ENCODE measurements at regions not wholly inside any gene's neighbourhood (a gene's known extent, or its start where the extent isn't known, plus 50 kb on each side); places are given as distances from the start of the nearest gene placed in this dataset.

DNA sequence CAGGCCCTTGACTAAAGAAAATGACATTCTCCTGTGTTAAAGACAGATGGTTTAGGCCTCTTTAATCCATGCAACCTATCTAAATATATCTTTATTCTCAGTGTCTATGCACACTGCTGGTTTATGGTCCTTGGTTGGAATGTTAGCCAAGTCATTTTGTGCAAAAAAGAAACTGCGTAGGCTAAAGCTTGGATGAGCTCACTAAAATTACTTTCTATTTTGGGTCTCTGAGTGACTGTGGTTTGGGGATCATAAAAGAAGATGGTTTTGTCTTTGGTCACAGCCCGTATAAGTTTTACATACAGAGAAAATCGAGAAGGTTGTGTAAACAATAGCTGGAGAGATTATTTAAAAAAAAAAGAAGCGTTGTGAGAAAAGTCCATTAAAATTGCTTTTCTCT lies 443.6 kb downstream of the UBE2NL start:
- TF ChIP-seq, protein P1, sequence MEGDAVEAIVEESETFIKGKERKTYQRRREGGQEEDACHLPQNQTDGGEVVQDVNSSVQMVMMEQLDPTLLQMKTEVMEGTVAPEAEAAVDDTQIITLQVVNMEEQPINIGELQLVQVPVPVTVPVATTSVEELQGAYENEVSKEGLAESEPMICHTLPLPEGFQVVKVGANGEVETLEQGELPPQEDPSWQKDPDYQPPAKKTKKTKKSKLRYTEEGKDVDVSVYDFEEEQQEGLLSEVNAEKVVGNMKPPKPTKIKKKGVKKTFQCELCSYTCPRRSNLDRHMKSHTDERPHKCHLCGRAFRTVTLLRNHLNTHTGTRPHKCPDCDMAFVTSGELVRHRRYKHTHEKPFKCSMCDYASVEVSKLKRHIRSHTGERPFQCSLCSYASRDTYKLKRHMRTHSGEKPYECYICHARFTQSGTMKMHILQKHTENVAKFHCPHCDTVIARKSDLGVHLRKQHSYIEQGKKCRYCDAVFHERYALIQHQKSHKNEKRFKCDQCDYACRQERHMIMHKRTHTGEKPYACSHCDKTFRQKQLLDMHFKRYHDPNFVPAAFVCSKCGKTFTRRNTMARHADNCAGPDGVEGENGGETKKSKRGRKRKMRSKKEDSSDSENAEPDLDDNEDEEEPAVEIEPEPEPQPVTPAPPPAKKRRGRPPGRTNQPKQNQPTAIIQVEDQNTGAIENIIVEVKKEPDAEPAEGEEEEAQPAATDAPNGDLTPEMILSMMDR (IDR thresholded peaks at IDR 0.05; ENCODE audit: insufficient read depth, low read length): no peak
- TF ChIP-seq, protein P2, sequence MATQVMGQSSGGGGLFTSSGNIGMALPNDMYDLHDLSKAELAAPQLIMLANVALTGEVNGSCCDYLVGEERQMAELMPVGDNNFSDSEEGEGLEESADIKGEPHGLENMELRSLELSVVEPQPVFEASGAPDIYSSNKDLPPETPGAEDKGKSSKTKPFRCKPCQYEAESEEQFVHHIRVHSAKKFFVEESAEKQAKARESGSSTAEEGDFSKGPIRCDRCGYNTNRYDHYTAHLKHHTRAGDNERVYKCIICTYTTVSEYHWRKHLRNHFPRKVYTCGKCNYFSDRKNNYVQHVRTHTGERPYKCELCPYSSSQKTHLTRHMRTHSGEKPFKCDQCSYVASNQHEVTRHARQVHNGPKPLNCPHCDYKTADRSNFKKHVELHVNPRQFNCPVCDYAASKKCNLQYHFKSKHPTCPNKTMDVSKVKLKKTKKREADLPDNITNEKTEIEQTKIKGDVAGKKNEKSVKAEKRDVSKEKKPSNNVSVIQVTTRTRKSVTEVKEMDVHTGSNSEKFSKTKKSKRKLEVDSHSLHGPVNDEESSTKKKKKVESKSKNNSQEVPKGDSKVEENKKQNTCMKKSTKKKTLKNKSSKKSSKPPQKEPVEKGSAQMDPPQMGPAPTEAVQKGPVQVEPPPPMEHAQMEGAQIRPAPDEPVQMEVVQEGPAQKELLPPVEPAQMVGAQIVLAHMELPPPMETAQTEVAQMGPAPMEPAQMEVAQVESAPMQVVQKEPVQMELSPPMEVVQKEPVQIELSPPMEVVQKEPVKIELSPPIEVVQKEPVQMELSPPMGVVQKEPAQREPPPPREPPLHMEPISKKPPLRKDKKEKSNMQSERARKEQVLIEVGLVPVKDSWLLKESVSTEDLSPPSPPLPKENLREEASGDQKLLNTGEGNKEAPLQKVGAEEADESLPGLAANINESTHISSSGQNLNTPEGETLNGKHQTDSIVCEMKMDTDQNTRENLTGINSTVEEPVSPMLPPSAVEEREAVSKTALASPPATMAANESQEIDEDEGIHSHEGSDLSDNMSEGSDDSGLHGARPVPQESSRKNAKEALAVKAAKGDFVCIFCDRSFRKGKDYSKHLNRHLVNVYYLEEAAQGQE (IDR thresholded peaks at IDR 0.05; ENCODE audit: insufficient replicate concordance, low read depth): no peak
- TF ChIP-seq POLR2AphosphoS5 (IDR thresholded peaks at IDR 0.05; ENCODE audit: low read depth) (no peak), GABPA (IDR thresholded peaks at IDR 0.05; ENCODE audit: low read depth) (no peak), SPI1 (IDR thresholded peaks at IDR 0.05; ENCODE audit: borderline replicate concordance, low read depth) (no peak)

Data from HL-60 (cell line).